ENCODE measurements at regions not wholly inside any gene's neighbourhood (a gene's known extent, or its start where the extent isn't known, plus 50 kb on each side); places are given as distances from the start of the nearest gene placed in this dataset.

GRCh38 chr17:73889439-73889838 lies 245.2 kb upstream of the SDK2 start:
- Mint-ChIP-seq H3K4me1 (ENCODE audit: low read depth) (no peaks in the 10 kb centered on the region), H3K27ac (no peak overlapping the region), H3K4me3 (no peak overlapping the region)

GRCh38 chr17:73890831-73891405 lies 246.7 kb upstream of the SDK2 start:
- intact Hi-C loops (cut with micrococcal nuclease) = no loop called here
- H3K27me3 Mint-ChIP-seq (ENCODE audit: insufficient read depth) = peaks cover 4% of the 10 kb centered on the region
- H3K27ac Mint-ChIP-seq = no peak overlapping the region
- H3K9me3 Mint-ChIP-seq = no peaks in the 10 kb centered on the region
- H3K4me1 Mint-ChIP-seq (ENCODE audit: low read depth) = no peaks in the 10 kb centered on the region
- no peak overlapping the region for H3K4me3 Mint-ChIP-seq
- no peaks in the 10 kb centered on the region for H3K36me3 Mint-ChIP-seq (ENCODE audit: low read depth)
- no peak for DNase-seq (ENCODE audit: low spot score)

More at GRCh38 chr17:73889439-73889838, 245.2 kb upstream of the SDK2 start:
- peaks cover 4% of the 10 kb centered on the region for H3K27me3 Mint-ChIP-seq (ENCODE audit: insufficient read depth)
- H3K36me3 Mint-ChIP-seq (ENCODE audit: low read depth) = no peaks in the 10 kb centered on the region
- no peak for DNase-seq (ENCODE audit: low spot score)
- no peaks in the 10 kb centered on the region for H3K9me3 Mint-ChIP-seq
- intact Hi-C loops (cut with micrococcal nuclease) = no loop called here

- intact Hi-C loops (cut with micrococcal nuclease) = no loop called here
- no peaks in the 10 kb centered on the region for H3K36me3 Mint-ChIP-seq (ENCODE audit: low read depth)
Observed at GRCh38 chr17:73895157-73895556, 250.9 kb upstream of the SDK2 start.

GRCh38 chr17:73896966-73897365 lies 252.7 kb upstream of the SDK2 start:
- H3K36me3 Mint-ChIP-seq (ENCODE audit: low read depth) = no peaks in the 10 kb centered on the region
- intact Hi-C loops (cut with micrococcal nuclease) = no loop called here
- H3K4me1 Mint-ChIP-seq (ENCODE audit: low read depth) = no peaks in the 10 kb centered on the region
- no peak overlapping the region for H3K4me3 Mint-ChIP-seq
- DNase-seq (ENCODE audit: low spot score) = no peak
- peaks cover 16% of the 10 kb centered on the region for H3K27me3 Mint-ChIP-seq (ENCODE audit: insufficient read depth)
- no peaks in the 10 kb centered on the region for H3K9me3 Mint-ChIP-seq
- no peak overlapping the region for H3K27ac Mint-ChIP-seq

More at GRCh38 chr17:73895157-73895556, 250.9 kb upstream of the SDK2 start:
- Mint-ChIP-seq H3K4me3 (no peak overlapping the region), H3K27me3 (ENCODE audit: insufficient read depth) (peaks cover 6% of the 10 kb centered on the region), H3K4me1 (ENCODE audit: low read depth) (no peaks in the 10 kb centered on the region), H3K9me3 (no peaks in the 10 kb centered on the region), H3K27ac (no peak overlapping the region)
- no peak for DNase-seq (ENCODE audit: low spot score)

- no peaks in the 10 kb centered on the region for H3K36me3 Mint-ChIP-seq (ENCODE audit: low read depth)
- no peaks in the 10 kb centered on the region for H3K4me1 Mint-ChIP-seq (ENCODE audit: low read depth)
- H3K27me3 Mint-ChIP-seq (ENCODE audit: insufficient read depth) = peaks cover 18% of the 10 kb centered on the region
- DNase-seq (ENCODE audit: low spot score) = no peak
- H3K9me3 Mint-ChIP-seq = no peaks in the 10 kb centered on the region
- intact Hi-C loops (cut with micrococcal nuclease) = no loop called here
- no peak overlapping the region for H3K4me3 Mint-ChIP-seq
- no peak overlapping the region for H3K27ac Mint-ChIP-seq
Observed at GRCh38 chr17:73899839-73900238, 255.6 kb upstream of the SDK2 start.

- Mint-ChIP-seq H3K4me1 (ENCODE audit: low read depth) (no peaks in the 10 kb centered on the region), H3K36me3 (ENCODE audit: low read depth) (no peaks in the 10 kb centered on the region), H3K4me3 (no peak overlapping the region), H3K27me3 (ENCODE audit: insufficient read depth) (peaks cover 18% of the 10 kb centered on the region), H3K27ac (no peak overlapping the region), H3K9me3 (no peaks in the 10 kb centered on the region)
- intact Hi-C loops (cut with micrococcal nuclease) = no loop called here
- DNase-seq (ENCODE audit: low spot score) = no peak
Observed at GRCh38 chr17:73900516-73900915, 256.3 kb upstream of the SDK2 start.

GRCh38 chr17:73901249-73901648 lies 257.0 kb upstream of the SDK2 start:
- Mint-ChIP-seq H3K4me3 (no peak overlapping the region), H3K27ac (no peak overlapping the region), H3K4me1 (ENCODE audit: low read depth) (no peaks in the 10 kb centered on the region), H3K9me3 (no peaks in the 10 kb centered on the region), H3K36me3 (ENCODE audit: low read depth) (no peaks in the 10 kb centered on the region), H3K27me3 (ENCODE audit: insufficient read depth) (peaks cover 20% of the 10 kb centered on the region)
- intact Hi-C loops (cut with micrococcal nuclease) = no loop called here
- no peak for DNase-seq (ENCODE audit: low spot score)

GRCh38 chr17:73901661-73902415 lies 257.6 kb upstream of the SDK2 start:
- Mint-ChIP-seq H3K27me3 (ENCODE audit: insufficient read depth) (peaks cover 20% of the 10 kb centered on the region), H3K27ac (no peak overlapping the region), H3K4me3 (peak overlapping the region; percentile 66), H3K36me3 (ENCODE audit: low read depth) (no peaks in the 10 kb centered on the region), H3K4me1 (ENCODE audit: low read depth) (no peaks in the 10 kb centered on the region), H3K9me3 (no peaks in the 10 kb centered on the region)
- intact Hi-C loops (cut with micrococcal nuclease) = no loop called here
- DNase-seq (ENCODE audit: low spot score) = no peak

GRCh38 chr17:73902416-73903181 lies 258.4 kb upstream of the SDK2 start:
- Mint-ChIP-seq H3K27me3 (ENCODE audit: insufficient read depth) (peaks cover 20% of the 10 kb centered on the region), H3K27ac (no peak overlapping the region), H3K4me3 (no peak overlapping the region), H3K4me1 (ENCODE audit: low read depth) (no peaks in the 10 kb centered on the region), H3K9me3 (no peaks in the 10 kb centered on the region), H3K36me3 (ENCODE audit: low read depth) (no peaks in the 10 kb centered on the region)
- intact Hi-C loops (cut with micrococcal nuclease) = no loop called here
- no peak for DNase-seq (ENCODE audit: low spot score)

- no peak overlapping the region for H3K4me3 Mint-ChIP-seq
- H3K36me3 Mint-ChIP-seq (ENCODE audit: low read depth) = no peaks in the 10 kb centered on the region
- H3K27me3 Mint-ChIP-seq (ENCODE audit: insufficient read depth) = peaks cover 11% of the 10 kb centered on the region
- H3K4me1 Mint-ChIP-seq (ENCODE audit: low read depth) = no peaks in the 10 kb centered on the region
- no peaks in the 10 kb centered on the region for H3K9me3 Mint-ChIP-seq
- no peak for DNase-seq (ENCODE audit: low spot score)
- intact Hi-C loops (cut with micrococcal nuclease) = no loop called here
- no peak overlapping the region for H3K27ac Mint-ChIP-seq
Observed at GRCh38 chr17:73906896-73907870, 262.9 kb upstream of the SDK2 start.

GRCh38 chr17:73909186-73909585 lies 264.9 kb upstream of the SDK2 start:
- peaks cover 8% of the 10 kb centered on the region for H3K27me3 Mint-ChIP-seq (ENCODE audit: insufficient read depth)
- no peaks in the 10 kb centered on the region for H3K36me3 Mint-ChIP-seq (ENCODE audit: low read depth)
- intact Hi-C loops (cut with micrococcal nuclease) = no loop called here
- no peak for DNase-seq (ENCODE audit: low spot score)
- H3K27ac Mint-ChIP-seq = no peak overlapping the region
- H3K4me1 Mint-ChIP-seq (ENCODE audit: low read depth) = no peaks in the 10 kb centered on the region
- H3K4me3 Mint-ChIP-seq = no peak overlapping the region
- no peaks in the 10 kb centered on the region for H3K9me3 Mint-ChIP-seq

- peaks cover 10% of the 10 kb centered on the region for H3K27me3 Mint-ChIP-seq (ENCODE audit: insufficient read depth)
- intact Hi-C loops (cut with micrococcal nuclease) = no loop called here
- H3K27ac Mint-ChIP-seq = no peak overlapping the region
- H3K9me3 Mint-ChIP-seq = no peaks in the 10 kb centered on the region
- no peak for DNase-seq (ENCODE audit: low spot score)
- no peaks in the 10 kb centered on the region for H3K4me1 Mint-ChIP-seq (ENCODE audit: low read depth)
- no peak overlapping the region for H3K4me3 Mint-ChIP-seq
- no peaks in the 10 kb centered on the region for H3K36me3 Mint-ChIP-seq (ENCODE audit: low read depth)
Observed at GRCh38 chr17:73910206-73910605, 266.0 kb upstream of the SDK2 start.
